GM21423 (cell line): ENCODE measurements at regions not wholly inside any gene's neighbourhood (a gene's known extent, or its start where the extent isn't known, plus 50 kb on each side); places are given as distances from the start of the nearest gene placed in this dataset.

Experiments
- ATAC-seq: cut with Tn5 transposase; IDR thresholded peaks from one replicate; pipeline ENCODE4 v1.9.1; 2021; ENCODE audit warnings: mild to moderate bottlenecking, moderate library complexity; ENCODE audit not compliant: unreplicated experiment

- no peak for ATAC-seq
These were observed 310.6 kb downstream of the TFEC start for GRCh38 chr7:115719963-115720362.

DNA sequence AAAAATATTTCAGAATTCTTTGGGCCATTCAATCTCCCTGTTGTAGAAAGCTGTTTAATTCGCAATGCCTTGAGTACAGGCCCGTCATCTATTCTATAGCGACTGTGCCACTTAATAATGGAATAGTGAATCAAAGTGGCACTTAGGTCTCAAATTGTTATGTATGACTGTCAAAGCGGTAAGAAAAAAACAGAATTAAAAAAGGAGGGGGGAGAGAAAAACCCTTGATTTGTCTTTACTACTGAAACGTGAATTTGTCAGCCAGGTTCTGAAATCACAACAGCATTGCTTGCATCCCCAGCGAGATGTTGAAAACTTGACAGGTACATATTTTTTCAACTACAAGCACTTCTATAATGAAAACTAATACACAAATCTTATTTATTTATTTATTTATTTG lies 320.9 kb downstream of the TFEC start:
- no peak for ATAC-seq

- ATAC-seq, result no peak
These were observed 322.6 kb downstream of the TFEC start for GRCh38 chr7:115708013-115708341.

GRCh38 chr7:115707258-115708012 lies 323.1 kb downstream of the TFEC start:
- ATAC-seq, result peak; percentile 47

DNA sequence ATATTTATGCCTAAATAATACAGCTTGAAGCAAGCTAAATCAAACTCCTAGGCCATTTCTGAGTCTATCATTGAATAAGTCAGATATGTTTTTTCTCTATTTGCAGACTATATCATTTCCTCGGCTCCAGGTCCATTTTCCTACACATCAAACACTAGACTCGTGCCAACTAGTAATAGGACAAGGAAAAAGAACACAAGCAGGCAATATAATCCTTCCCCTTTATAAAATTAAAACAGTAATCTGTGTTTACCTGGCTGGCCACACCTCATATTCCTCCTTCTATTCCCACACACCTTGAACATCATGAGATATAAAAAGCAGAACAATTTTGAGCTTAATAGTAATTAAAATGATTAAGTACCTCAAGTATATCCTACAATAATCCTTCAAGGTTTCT lies 325.7 kb downstream of the TFEC start:
- no peak for ATAC-seq

- no peak for ATAC-seq
These were observed 329.4 kb downstream of the TFEC start for GRCh38 chr7:115701141-115701540.

DNA sequence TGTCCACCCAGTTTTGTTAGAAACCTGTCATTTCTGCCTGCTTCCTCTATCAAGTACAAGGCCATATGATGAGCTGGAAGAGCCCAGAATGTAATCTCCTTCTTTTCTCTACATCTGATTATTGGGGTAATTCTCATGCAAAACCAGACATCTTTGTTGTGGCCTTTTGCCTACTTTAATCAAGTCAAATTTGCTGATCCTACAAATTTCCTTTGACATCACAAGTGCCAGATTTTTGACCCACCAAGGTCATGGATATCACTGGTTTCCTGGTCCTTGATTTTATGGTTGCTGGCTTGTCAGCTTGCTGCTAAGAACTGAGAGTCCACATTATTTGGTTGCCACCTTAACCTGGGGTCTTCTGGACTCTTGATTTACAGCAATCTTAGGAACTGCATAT lies 336.1 kb downstream of the TFEC start:
- ATAC-seq, result no peak

DNA sequence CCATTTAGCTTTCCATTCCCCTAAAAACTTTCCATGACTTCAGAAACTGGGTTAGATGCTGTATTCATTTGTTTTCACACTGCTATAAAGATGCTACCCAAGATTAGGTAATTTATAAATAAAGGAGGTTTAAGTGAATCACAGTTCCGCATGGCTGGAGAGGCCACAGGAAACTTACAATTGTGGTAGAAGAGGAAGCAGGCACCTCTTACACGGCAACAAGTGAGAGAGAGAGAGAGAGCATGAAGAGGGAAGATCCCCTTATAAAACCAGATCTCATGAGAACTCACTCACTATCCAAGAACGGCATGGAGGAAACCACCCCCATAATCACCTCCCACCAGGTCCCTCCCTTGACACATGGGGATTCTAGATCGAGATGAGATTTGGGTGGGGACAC lies 336.8 kb downstream of the TFEC start:
- peak; percentile 68 for ATAC-seq

GRCh38 chr7:115689941-115690340 lies 340.6 kb downstream of the TFEC start:
- ATAC-seq, result no peak

GRCh38 chr7:115683093-115683492 lies 347.5 kb downstream of the TFEC start:
- ATAC-seq, result no peak

DNA sequence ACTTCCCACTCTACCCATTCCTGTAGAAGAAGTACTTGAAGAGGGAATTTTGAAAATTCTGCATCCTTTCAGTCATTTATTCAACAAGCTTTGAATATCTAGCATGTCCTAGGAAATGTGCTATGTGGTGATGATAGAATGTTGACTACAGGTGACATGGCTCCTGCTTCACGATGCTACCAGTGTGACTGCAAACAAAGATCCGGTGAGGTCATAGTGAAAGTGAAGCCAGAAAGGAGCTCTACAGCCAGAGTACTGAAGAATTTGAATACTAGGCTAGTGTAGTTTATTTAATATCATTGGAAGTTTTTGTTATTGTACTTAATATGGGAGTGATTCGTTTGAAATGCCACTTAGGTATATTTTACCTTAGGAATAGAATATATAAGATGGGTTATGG lies 348.1 kb downstream of the TFEC start:
- no peak for ATAC-seq

GRCh38 chr7:115680921-115681320 lies 349.6 kb downstream of the TFEC start:
- no peak for ATAC-seq

DNA sequence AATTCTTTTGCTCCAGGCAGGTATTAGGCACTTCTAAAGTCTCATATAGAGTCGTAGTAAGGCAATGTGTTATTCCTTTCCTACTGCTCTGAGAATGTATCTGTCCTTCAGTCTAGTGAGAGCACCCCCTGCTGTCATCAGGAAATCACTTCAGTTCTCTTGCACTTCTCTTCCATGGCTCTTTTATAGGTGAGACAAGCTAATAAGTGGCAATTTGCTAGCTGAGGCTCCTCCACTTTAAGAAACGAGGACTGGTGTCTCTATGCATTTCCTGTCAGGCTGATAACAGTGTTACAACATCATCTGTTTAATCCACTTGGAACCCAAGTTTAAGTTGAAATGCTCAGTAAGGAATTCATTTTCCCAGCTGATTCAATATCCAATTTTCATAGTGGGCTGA lies 350.6 kb downstream of the TFEC start:
- peak; percentile 66 for ATAC-seq

DNA sequence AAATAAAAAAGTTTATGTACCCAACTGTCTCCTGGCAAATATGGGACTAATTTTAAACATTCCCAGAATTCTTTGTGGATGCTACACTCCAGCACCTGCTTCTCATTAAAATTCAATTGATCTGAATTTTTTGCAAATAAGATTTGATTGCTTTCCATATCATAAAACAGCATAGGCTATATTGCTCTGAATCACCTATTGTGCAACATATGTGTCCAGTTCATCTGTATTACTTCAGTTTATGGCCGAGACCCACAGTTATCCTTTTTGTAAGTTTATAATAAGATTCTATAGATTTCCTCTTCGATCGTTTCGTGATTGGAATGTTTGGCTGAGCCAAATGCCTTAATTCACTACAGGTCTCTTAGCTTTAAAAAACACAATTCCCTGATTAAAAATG lies 351.1 kb downstream of the TFEC start:
- no peak for ATAC-seq

GRCh38 chr7:115678086-115678982 lies 352.2 kb downstream of the TFEC start:
- no peak for ATAC-seq

DNA sequence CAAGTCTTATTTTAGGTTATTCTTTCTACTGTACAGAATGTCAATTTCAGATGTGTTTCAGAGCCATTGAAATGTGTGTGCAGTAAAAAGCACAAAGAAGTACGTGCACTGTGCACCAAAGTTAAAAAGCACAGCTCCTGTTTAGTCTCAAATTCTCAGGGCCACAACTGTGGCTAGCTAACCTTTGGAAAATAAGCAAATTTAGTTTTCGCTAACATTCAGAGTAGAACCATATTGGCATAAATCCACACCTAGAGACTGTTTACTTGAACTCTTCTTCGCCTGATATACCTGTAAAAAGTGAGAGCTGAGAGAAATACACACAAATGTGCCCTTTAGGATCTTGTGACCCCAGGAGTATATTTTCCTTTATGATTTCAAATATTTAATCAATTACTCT lies 353.9 kb downstream of the TFEC start:
- no peak for ATAC-seq

GRCh38 chr7:115676080-115676479 lies 354.5 kb downstream of the TFEC start:
- ATAC-seq, result no peak

GRCh38 chr7:115674467-115675024 lies 356.0 kb downstream of the TFEC start:
- ATAC-seq, result no peak

DNA sequence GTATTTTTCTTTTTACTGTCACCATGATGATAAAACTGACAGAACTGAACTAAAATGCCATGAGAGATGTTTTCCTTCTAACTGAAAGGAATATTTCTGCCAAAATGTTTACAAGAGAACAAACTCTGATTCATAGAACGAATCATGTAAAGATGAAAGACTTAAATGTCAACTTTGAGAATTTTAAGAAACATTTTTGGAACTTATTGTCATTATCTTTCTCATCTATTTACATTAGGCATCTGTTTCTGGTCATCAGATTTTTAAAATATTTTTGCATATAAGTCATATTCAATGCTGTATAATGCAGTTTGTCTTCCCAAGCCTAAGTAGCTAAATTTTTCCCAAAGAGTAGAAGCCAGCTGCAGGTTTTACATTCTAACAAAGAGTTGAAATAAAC lies 358.5 kb downstream of the TFEC start:
- ATAC-seq, result no peak

- ATAC-seq, result no peak
These were observed 367.9 kb downstream of the TFEC start for GRCh38 chr7:115662676-115663075.

DNA sequence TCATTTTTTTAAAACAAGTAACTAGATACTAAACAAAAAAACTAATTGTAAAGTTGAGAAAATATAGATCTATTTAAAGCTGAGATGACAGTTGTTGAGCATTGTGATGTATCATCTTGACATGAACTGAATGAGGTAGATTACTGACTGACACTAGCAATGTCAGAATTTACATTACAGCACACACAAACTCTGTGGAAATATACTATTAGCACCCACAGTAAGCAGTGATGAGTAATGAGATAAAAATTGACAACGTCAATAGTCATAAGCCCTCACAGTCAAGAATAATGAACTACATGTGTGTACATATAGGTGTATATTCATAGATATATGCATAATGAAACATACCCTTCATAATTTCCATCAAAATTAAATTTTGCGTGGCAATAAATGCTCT lies 368.4 kb downstream of the TFEC start:
- ATAC-seq, result no peak

DNA sequence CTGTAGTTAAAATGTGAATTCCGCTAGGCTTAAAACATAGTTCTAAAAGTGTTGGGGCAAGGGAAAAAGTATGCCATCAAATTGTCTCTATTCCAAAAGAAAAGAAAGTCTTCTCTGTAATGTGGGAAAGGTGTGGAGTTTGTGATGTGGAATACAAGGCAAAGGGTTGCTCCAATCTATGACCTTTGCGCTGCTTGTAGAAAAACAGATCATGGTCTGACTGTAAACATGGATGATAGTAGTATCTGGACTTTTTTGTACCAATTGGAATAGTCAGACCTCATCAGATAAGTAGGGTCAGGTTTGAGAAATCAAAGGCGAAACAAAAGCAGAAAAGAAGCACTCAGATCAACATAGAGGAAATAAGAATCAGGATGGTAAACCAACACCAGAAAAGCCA lies 372.3 kb downstream of the TFEC start:
- ATAC-seq, result no peak
